Uterus (tissue), 2 donors: ENCODE measurements at regions not wholly inside any gene's neighbourhood (a gene's known extent, or its start where the extent isn't known, plus 50 kb on each side); places are given as distances from the start of the nearest gene placed in this dataset.
"Not testable (repeated sequence)": the region's sequence is repeated elsewhere in the genome, so short reads cannot be mapped to it uniquely, and the experiment has no call there.

ENCODE experiments used
- POLR2A ChIP-seq, 2 donors: fragments of 450-650 bp; IDR thresholded peaks; one replicate each; pipeline ENCODE4 v1.6.1; 2016; ENCODE audit warnings: antibody characterized with exemption in 2 of 2, mild to moderate bottlenecking in 1 of 2, moderate library complexity in 1 of 2
- TF ChIP-seq, protein P1 (sequence below), 4 experiments: fragments of 200-600 bp in 2 of 4; fragments of 450-650 bp in 2 of 4; sonication (generic) in 2 of 4; IDR thresholded peaks; one replicate each; pipeline ENCODE4 v1.5.1; 2016 to 2019; ENCODE audit warnings: antibody characterized with exemption in 4 of 4, mild to moderate bottlenecking in 2 of 4, moderate library complexity in 1 of 4

DNA sequence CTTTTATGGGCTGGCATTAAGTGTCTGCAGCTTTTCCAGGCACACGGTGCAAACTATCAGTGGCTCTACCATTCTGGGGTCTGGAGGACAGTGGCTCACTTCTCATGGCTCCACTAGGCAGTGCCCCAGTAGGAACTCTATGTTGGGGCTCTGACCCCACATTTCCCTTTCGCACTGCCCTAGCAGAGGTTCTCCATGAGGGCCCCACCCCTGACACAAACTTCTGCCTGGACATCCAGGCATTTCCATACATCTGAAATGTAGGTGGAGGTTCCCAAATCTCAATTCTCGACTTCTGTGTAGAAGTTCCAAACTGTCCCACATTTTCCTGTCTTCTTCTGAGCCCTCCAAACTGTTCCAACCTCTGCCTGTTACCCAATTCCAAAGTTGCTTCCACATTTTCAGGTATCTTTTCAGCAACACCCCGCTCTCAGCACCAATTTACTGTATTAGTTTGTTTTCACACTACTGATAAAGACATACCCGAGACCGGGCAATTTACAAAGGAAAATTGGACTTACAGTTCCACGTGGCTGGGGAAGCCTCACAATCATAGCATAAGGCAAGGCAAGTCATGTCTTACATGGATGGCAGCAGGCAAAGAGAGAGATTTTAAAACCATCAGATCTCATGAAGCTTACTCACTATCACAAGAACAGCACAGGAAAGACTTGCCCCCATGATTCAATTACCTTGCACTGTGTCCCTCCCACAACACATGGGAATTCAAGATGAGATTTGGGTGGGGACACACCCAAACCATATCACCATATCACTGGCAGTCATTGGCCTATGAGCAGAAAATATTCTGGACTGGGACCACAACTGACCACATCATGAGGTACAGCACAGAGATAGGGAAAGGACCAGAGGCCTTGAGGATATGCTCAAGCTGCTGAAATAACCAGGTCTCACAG, 136.8 kb downstream of the TMEM30B start:
- TF ChIP-seq, protein P1, sequence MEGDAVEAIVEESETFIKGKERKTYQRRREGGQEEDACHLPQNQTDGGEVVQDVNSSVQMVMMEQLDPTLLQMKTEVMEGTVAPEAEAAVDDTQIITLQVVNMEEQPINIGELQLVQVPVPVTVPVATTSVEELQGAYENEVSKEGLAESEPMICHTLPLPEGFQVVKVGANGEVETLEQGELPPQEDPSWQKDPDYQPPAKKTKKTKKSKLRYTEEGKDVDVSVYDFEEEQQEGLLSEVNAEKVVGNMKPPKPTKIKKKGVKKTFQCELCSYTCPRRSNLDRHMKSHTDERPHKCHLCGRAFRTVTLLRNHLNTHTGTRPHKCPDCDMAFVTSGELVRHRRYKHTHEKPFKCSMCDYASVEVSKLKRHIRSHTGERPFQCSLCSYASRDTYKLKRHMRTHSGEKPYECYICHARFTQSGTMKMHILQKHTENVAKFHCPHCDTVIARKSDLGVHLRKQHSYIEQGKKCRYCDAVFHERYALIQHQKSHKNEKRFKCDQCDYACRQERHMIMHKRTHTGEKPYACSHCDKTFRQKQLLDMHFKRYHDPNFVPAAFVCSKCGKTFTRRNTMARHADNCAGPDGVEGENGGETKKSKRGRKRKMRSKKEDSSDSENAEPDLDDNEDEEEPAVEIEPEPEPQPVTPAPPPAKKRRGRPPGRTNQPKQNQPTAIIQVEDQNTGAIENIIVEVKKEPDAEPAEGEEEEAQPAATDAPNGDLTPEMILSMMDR (IDR thresholded peaks at IDR 0.05), result not testable (repeated sequence)
- not testable (repeated sequence) for TF ChIP-seq POLR2A (IDR thresholded peaks at IDR 0.05)
